Left ventricle myocardium superior (tissue), 1 donor: ENCODE measurements at regions not wholly inside any gene's neighbourhood (a gene's known extent, or its start where the extent isn't known, plus 50 kb on each side); places are given as distances from the start of the nearest gene placed in this dataset.
A peak's percentile ranks its signal among the peaks of the same experiment; 100 is the strongest.
"Not testable (repeated sequence)": the region's sequence is repeated elsewhere in the genome, so short reads cannot be mapped to it uniquely, and the experiment has no call there.

ENCODE experiments used
- ATAC-seq: fragments of 200-7000 bp; cut with Tn5 transposase; one replicate; pipeline ENCODE4 v1.9.1; 2020; ENCODE audit warnings: mild to moderate bottlenecking, moderate library complexity
- DNase-seq: peaks from one replicate; pipeline ENCODE4 v3.0.0-alpha.2; 2020
- intact Hi-C: fragments of 100-400 bp; cut with micrococcal nuclease; formaldehyde crosslinking; loops from one replicate; pipeline ENCODE4 v1.11.0; 2022
- donor health status: DM: no; HTN: yes; CAD: no; lungs with severe emphysema.

DNA sequence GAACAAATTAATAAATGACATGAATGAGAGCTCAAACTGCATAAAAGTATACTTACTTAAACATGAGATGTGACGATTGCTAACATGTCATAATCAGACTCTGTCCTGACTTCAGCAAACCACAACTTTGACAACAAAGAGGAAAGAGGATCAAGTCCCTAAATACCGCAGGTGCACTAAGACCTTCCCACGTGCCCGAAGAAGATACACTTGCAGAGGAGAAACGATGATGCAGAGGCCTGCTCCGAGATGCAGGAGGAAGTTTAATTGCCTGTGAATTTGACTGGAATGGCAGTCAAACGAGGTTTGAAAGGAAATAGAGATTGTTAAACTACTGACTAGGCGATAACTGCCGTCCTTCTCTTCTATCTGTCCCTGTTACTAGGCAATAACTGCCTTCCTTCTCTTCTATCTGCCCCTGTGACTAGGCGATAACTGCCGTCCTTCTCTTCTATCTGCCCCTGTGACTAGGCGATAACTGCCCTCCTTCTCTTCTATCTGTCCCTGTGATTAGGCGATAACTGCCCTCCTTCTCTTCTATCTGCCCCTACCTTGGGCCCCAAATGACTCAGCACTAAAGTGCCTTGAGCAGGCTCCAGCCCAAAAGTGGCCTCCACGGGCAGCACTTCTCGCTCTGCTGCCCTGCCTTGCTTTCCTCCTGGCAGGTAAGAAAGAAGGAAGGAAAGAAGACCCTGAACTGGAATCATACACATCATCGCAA is 2226.0 kb upstream of the DEFB115 start:
- DNase-seq, ATAC-seq, intact Hi-C loops: not testable (repeated sequence)

DNA sequence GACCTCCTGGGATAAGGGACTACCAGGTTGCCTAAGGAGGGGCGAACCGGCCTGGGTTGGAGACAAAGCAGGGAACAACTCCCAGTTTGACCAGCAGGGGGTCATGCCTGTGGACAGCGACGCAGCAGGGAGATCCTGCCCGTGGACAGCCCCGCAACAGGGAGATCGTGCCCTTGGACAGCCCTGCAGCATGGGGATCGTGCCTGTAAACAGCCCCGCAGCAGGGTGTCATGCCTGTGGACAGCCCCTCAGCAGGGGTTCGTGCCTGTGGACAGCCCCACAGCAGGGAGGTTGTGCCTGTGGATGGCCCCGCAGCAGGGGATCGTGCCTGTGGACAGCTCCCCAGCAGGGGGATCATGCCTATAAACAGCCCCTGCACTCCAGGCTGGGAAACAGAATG is 2213.2 kb upstream of the DEFB115 start:
- intact Hi-C loops, DNase-seq, ATAC-seq: not testable (repeated sequence)

DNA sequence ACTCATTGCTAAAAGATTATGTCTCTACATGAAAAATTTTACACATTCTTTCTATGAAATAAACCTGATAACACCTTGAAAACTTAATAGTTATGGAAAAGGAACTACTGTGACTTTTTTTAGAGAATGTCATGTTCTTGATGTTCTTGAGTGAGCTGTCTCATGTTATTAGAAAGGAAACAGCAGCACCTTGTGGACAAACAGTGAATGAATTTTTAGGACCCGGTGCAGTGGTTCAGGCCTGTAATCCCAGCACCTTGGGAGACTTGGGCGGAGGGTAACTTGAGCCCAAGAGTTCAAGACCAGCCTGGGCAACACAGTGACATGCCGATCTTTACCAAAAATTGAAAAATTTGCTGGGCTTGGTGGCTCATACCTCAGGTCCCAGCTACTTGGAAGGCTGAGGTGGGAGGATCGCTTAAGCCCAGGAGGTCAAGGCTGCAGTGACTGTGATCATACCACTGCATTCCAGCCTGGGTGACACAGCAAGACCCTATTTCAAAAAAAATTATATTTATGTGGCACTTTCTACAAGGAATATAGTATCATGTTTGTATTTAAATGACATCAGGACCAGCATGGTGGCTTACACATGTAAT is 2207.4 kb upstream of the DEFB115 start:
- ATAC-seq, intact Hi-C loops, DNase-seq: not testable (repeated sequence)

DNA sequence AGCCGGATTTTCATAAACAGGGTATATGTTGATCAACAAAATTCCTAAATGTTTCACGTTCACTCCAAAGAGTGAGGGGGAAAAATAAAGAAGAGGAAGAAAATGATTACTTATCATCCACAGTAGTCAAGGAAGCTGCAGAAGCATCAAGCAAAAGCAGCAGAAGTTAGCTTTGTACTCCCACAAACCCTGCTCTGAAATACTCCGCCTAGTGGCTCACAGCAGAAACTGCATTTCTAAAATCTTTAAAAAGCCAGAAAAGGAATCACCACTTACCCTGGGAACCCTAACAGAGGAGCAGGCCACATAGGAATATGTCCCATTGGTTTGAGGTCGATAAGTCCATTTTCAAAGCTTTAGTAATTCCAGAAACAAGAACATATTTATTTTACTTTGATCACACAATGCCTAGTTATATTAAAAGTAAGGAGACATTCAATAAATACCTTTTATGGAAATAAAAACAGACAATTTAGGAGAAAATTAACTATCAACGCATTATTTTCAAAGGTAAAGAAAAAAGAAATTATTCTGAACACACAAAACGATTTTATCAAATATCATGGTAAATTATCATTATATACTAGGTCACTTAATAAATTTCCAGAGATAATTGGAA is 2199.5 kb upstream of the DEFB115 start:
- DNase-seq, ATAC-seq, intact Hi-C loops: not testable (repeated sequence)

DNA sequence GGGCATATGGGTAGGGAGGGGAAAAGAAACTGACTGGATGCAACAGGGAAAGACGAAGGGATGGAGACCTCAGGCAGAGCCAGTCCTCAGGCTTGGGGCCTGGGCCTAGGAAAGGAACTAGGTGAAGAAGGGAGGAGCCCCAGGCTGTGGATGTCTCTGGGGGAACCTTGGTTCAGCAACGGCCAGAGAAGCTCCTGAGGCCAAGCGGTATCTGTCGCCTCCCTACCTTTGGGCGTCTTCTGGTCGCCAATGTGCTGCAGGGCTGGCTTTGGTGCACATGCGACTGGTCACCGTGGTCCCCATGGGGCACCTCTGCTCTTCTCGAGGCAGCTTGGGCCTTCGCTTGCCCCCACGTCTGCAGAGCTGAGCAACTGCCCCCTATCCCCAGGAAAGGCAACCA is 2195.0 kb upstream of the DEFB115 start:
- DNase-seq, ATAC-seq, intact Hi-C loops: not testable (repeated sequence)

DNA sequence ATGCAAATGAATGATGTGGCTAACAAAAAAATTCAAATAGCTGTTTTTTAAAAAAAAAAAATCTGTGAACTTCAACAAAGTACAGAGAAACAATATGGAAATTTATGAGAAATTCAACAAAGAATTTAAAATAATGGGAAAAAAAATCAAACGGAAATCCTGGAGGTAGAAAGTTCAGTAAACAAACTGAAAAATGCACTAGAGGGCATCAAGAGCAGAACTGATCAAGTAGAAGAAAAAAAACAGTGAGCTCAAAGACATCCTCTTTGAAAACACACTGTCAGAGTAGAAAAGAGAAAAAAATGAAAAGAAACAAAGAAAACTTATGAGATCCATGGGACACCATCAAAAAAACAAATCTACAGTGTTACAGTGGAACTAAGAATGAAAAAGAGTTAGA is 2191.1 kb upstream of the DEFB115 start:
- ATAC-seq, intact Hi-C loops, DNase-seq: not testable (repeated sequence)

DNA sequence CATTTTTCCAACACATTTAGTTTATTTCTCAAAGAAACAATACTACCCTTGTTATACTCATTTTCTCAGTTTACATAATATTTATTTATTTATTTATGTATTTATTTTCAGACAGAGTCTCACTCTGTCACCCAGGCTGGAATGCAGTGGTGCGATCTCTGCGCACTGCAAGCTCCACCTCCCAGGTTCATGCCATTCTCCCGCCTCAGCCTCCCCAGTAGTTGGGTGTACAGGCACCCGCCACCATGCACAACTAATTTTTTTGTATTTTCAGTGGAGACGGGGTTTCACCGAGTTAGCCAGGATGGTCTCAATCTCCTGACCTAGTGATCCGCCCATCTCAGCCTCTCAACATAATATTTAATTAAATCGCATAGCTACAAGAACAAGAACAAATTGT is 2183.8 kb upstream of the DEFB115 start:
- ATAC-seq, intact Hi-C loops, DNase-seq: not testable (repeated sequence)

DNA sequence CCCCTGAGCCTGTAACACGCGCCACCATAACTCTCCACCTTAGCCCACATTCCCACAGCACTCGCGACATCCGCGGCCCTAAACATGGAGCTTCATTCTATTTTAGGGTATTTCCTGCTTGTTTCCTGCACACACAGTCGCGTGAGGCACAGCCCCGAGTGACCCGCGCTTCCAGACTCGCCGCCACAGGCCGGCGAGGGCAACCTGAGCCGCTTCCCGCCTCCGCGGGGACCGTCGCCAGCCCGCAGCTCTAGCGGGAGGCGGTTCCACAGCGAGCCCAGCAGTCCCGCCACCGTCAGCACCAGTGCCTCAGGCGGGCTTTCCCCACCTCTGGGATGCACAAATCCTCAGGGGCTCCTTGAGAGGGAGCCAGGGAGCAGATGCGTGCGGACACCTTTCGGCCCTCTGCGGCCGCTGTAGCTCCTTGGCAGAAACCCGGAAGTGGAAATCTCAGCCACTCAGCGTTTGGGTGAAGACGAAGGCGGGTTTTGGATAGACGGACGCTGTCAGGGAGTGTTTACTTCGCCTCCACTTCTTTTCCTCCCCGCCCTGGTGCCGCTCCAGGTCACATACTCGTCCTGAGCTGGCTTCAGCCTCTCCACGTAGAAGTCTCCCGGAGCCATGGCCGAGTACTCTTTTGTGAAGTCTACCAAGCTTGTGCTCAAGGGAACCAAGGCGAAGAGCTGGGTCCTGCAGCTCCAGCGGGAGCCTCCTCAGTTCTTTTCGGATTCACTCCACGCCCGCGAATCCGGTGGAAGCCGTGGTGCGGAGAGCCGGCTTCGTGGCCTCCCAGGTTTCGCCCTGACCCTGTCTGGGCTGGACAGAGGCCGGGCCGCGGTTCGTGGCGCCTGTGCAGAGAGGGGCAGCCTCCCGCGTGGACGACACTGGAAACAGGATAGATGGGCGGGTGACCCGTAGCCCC is 2177.4 kb upstream of the DEFB115 start:
- intact Hi-C loops, result no loop called here
- ATAC-seq (no peak), DNase-seq (peak; percentile 26)

DNA sequence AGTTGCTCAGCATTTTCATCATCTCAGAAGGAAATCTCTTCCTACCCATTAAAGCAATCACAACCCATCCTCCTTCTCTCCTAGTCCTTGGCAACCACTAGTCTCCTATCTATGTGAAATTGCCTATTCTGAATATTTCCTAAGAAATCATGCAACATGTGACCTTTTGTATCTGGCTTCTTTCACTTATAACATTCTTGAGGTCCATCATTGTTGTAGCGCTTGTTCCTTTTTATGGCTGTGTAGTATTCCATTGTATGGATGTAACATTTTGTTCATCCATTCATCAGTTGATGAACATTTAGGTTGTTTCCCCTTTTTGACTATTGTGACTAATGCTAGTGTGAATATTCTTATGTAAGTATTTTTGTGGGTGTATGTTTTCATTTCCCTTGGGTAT is 2175.8 kb upstream of the DEFB115 start:
- intact Hi-C loops, ATAC-seq: not testable (repeated sequence)

DNA sequence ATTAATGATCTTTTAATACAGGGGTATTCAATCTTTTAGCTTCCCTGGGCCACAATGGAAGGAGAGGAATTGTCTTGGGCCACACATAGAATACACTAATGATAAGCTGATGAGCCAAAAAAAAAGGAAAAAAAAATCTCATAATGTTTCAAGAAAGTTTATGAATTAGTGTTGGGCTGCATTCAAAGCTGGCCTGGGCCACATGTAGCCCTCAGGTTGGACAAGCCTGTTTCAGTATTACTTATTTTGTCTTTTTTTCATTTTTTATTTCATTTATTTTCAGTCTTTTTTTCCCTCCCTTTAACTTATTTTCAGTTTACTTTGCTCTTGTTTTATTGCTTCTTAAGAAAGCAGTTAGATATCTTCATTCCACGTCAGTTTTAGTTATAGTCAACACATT is 2171.8 kb upstream of the DEFB115 start:
- no peak for DNase-seq
- ATAC-seq, result no peak
- intact Hi-C loops, result no loop called here

More for the DNA sequence above, 2175.8 kb upstream of the DEFB115 start:
- not testable (repeated sequence) for DNase-seq

DNA sequence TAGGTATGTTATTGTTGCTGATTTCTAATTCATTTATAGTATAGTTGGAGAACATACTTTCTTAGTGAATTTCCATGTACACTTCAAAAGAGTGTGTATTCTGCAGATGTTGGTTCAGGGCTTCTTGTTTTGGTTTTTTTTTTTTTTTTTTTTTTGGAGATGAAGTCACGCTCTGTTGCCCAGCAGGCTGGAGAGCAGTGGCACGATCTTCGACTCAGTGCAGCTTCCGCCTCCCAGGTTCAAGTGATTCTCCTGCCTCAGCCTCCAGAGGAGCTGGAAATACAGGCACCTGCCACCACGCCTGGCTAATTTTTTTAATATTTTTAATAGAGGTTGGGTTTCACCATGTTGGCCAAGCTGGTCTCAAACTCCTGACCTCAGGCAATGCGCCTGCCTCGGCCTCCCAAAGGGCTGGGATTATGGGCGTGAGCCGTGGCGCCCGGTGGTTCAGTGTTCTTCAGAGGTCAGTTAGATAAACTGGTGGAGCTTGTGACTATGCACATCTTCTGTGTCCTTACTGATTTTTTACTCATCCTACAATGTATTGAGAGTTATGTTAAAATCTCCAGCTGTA is 2171.2 kb upstream of the DEFB115 start:
- DNase-seq, ATAC-seq: not testable (repeated sequence)

DNA sequence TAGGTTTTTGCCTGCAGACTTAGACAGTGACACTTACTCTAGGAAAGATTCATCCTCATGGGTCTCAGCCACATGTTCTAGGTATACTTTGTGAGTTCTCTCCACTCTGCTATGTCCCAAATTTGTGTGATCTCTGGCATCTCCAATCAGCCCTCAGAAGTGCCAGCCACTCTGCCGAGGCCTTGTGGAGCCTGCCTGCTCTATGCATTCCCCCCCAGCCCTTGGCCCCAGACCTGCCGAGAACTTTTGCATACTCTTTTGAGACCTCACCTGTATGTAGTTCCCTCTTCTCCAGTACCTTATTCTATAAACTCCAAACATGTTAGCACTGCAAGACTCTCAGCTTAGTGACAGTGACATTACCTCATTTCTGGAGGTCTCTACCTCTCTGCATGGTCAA is 2170.5 kb upstream of the DEFB115 start:
- DNase-seq, result no peak
- intact Hi-C loops, result no loop called here
- ATAC-seq, result no peak

More for the DNA sequence above, 2171.2 kb upstream of the DEFB115 start:
- intact Hi-C loops, result not testable (repeated sequence)

DNA sequence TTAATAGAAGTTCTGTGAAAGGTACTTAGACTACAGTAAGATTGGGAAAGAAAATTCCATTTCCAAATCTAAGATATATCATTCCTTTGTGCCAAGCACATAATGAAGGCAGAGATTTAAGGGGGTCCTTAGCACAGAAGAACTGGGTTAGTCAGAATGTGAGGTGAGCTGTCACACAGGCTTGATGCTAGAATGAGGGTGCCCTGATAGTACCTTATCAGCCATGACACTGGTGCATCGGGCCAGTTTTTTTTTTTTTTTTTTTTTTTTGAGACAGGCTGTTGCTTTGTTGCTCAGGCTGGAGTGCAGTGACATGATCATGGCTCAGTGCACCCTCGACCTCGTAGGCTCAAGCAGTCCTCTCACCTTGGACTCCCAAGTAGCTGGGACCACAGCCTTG is 2169.6 kb upstream of the DEFB115 start:
- ATAC-seq, DNase-seq, intact Hi-C loops: not testable (repeated sequence)

DNA sequence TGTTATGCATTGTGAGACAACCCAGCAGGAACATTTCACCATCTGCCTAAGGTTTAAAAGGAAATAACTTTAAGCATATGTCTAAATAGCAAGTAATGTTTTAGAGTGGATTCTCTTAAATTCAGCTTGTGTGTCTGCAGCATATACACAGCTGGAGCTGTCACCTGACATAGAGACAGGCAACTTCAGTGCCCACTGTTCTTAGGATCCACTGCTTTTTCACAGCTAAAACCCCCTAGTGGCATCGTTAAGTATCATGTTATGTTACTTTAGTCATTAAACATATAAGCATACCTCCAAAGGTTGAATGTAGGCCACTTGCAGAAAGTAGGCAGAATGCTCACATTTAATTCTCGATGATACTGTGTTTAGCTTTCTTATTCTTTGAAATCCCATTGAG is 2169.0 kb upstream of the DEFB115 start:
- ATAC-seq, intact Hi-C loops, DNase-seq: not testable (repeated sequence)

DNA sequence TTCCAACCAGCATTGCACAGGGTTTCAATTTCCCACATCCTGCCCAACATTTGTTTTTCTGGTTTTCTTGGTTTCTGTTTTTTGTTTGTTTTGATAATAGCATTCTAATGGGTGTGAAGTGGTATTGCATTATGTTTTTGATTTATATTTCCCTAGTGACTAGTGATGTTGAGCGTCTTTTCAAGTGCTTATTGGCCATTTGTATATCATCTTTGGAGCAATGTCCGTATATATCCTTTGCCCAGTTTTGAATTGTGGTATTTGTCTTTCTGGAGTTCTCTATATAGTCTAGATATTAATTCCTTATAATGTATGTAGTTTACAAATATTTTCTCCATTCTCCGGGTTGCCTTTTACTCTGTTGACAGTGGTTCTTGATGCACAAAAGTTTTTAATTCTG is 2168.1 kb upstream of the DEFB115 start:
- intact Hi-C loops, ATAC-seq, DNase-seq: not testable (repeated sequence)

DNA sequence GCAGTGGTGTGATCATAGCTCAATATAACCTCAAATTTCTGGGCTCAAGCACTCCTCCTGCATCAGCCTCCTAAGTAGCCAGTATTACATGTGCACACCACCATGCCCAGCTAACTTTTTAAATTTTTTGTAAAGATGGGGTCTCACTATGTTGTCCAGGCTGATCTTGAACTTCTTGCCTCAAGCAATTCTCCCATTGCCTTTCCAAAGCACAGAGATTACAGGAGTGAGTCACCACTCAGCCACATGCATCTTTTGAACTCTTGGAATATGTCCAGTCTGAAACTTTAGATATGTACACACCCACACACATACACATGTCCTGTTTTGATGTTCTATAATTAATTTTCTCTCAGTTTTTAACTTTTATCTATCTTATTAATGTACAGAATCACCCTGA is 2163.5 kb upstream of the DEFB115 start:
- DNase-seq, ATAC-seq, intact Hi-C loops: not testable (repeated sequence)

DNA sequence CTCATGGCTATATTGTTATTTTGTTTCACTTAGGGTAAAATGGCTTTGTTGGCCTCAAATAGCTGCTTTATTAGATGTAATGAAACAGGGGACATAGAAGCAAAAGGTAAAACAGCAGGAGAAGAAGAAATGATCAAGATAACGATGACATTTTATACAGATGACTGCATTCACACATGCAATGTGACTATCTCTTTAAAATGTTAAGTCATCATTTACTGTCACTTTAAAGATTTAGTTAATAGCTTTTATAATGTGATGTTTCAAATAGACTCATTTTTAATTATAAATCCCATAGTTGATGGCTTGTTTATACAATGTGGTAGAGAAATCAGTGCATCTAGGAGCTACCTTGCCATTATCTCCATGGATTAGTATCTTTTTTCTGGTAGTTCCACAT is 2160.8 kb upstream of the DEFB115 start:
- intact Hi-C loops, DNase-seq, ATAC-seq: not testable (repeated sequence)

DNA sequence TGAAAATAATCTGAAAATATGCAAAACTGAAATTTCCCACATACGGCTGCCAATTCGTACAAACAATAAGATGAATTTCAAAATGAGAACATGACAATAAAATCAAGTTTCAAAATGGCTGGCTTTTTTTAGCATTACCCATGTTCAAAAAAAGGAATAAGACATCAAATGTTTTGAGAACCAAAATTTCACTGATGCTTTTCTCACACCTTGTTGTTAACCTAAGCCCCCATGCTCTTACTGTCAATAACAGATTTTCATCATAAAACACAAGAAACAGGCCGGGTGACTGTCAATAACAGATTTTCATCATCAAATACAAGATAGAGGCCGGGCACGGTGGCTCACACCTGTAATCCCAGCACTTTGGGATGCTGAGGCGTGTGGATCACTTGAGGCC is 2149.6 kb upstream of the DEFB115 start:
- intact Hi-C loops, ATAC-seq, DNase-seq: not testable (repeated sequence)

DNA sequence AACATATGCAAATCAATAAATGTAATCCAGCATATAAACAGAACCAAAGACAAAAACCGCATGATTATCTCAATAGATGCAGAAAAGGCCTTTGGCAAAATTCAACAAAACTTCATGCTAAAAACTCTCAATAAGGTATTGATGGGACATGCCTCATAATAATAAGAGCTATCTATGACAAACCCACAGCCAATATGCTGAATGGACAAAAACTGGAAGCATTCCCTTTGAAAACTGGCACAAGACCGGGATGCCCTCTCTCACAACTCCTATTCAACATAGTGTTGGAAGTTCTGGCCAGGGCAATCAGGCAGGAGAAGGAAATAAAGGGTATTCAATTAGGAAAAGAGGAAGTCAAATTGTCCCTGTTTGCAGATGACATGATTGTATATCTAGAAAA is 2148.1 kb upstream of the DEFB115 start:
- intact Hi-C loops, result not testable (repeated sequence)

More for the DNA sequence above, 2148.1 kb upstream of the DEFB115 start:
- DNase-seq, ATAC-seq: not testable (repeated sequence)
